Glutamatergic neuron (in vitro differentiated cells): ENCODE measurements at regions not wholly inside any gene's neighbourhood (a gene's known extent, or its start where the extent isn't known, plus 50 kb on each side); places are given as distances from the start of the nearest gene placed in this dataset.

ENCODE experiments used
- DNase-seq: peaks from one replicate; pipeline ENCODE4 v3.0.0; 2022
- H3K27ac Mint-ChIP-seq: one replicate; pipeline ENCODE4 v1.8.0; 2020; ENCODE audit warnings: mild to moderate bottlenecking, mixed read lengths, inconsistent platforms; ENCODE audit not compliant: unreplicated experiment
- H3K27me3 Mint-ChIP-seq: one replicate; pipeline ENCODE4 v1.8.0; 2020; ENCODE audit warnings: mild to moderate bottlenecking, moderate library complexity, mixed read lengths, inconsistent platforms; ENCODE audit not compliant: unreplicated experiment
- H3K36me3 Mint-ChIP-seq: one replicate; pipeline ENCODE4 v1.8.0; 2020; ENCODE audit warnings: mild to moderate bottlenecking, mixed read lengths, inconsistent platforms; ENCODE audit not compliant: unreplicated experiment
- H3K4me1 Mint-ChIP-seq: one replicate; pipeline ENCODE4 v1.8.0; 2020; ENCODE audit warnings: mild to moderate bottlenecking, low read depth, mixed read lengths, inconsistent platforms; ENCODE audit not compliant: unreplicated experiment
- H3K4me3 Mint-ChIP-seq: one replicate; pipeline ENCODE4 v1.8.0; 2020; ENCODE audit warnings: mild to moderate bottlenecking, mixed read lengths, inconsistent platforms; ENCODE audit not compliant: unreplicated experiment
- H3K9me3 Mint-ChIP-seq: one replicate; pipeline ENCODE4 v1.8.0; 2020; ENCODE audit warnings: mild to moderate bottlenecking, moderate library complexity, mixed read lengths, inconsistent platforms; ENCODE audit not compliant: unreplicated experiment
- CTCF ChIP-seq: fragments of 200-600 bp; sonication (generic); IDR thresholded peaks from one replicate; pipeline ENCODE4 v1.5.0; 2021; ENCODE audit not compliant: partially characterized antibody, unreplicated experiment

- H3K27ac Mint-ChIP-seq, result no peak overlapping the region
- no peak for TF ChIP-seq CTCF
- no peaks in the 10 kb centered on the region for H3K36me3 Mint-ChIP-seq
- no peaks in the 10 kb centered on the region for H3K9me3 Mint-ChIP-seq
- H3K4me3 Mint-ChIP-seq, result no peak overlapping the region
- H3K27me3 Mint-ChIP-seq, result peaks cover 2% of the 10 kb centered on the region
- no peak for DNase-seq
- no peaks in the 10 kb centered on the region for H3K4me1 Mint-ChIP-seq
These were observed 187.9 kb upstream of the SESN3 start for GRCh38 chr11:95418916-95419315.

- no peak for TF ChIP-seq CTCF
- no peak overlapping the region for H3K4me3 Mint-ChIP-seq
- DNase-seq, result no peak
- no peaks in the 10 kb centered on the region for H3K4me1 Mint-ChIP-seq
- peaks cover 2% of the 10 kb centered on the region for H3K27me3 Mint-ChIP-seq
- H3K36me3 Mint-ChIP-seq, result no peaks in the 10 kb centered on the region
- no peaks in the 10 kb centered on the region for H3K9me3 Mint-ChIP-seq
- H3K27ac Mint-ChIP-seq, result no peak overlapping the region
These were observed 186.8 kb upstream of the SESN3 start for GRCh38 chr11:95417832-95418231.

- no peak overlapping the region for H3K27ac Mint-ChIP-seq
- no peak overlapping the region for H3K4me3 Mint-ChIP-seq
- no peak for DNase-seq
- H3K27me3 Mint-ChIP-seq, result peaks cover 2% of the 10 kb centered on the region
- H3K36me3 Mint-ChIP-seq, result no peaks in the 10 kb centered on the region
- TF ChIP-seq CTCF, result no peak
- H3K4me1 Mint-ChIP-seq, result no peaks in the 10 kb centered on the region
- no peaks in the 10 kb centered on the region for H3K9me3 Mint-ChIP-seq
These were observed 184.9 kb upstream of the SESN3 start for GRCh38 chr11:95415837-95416304.

- no peak overlapping the region for H3K27ac Mint-ChIP-seq
- no peak for TF ChIP-seq CTCF
- H3K9me3 Mint-ChIP-seq, result no peaks in the 10 kb centered on the region
- H3K4me1 Mint-ChIP-seq, result no peaks in the 10 kb centered on the region
- H3K27me3 Mint-ChIP-seq, result peaks cover 2% of the 10 kb centered on the region
- DNase-seq, result no peak
- H3K36me3 Mint-ChIP-seq, result no peaks in the 10 kb centered on the region
- H3K4me3 Mint-ChIP-seq, result no peak overlapping the region
These were observed 183.2 kb upstream of the SESN3 start for GRCh38 chr11:95414217-95414616.

- Mint-ChIP-seq H3K27ac (no peak overlapping the region), H3K9me3 (no peaks in the 10 kb centered on the region), H3K36me3 (no peaks in the 10 kb centered on the region), H3K4me1 (no peaks in the 10 kb centered on the region), H3K27me3 (peaks cover 2% of the 10 kb centered on the region), H3K4me3 (no peak overlapping the region)
- TF ChIP-seq CTCF, result no peak
- DNase-seq, result no peak
These were observed 182.8 kb upstream of the SESN3 start for GRCh38 chr11:95413761-95414160.
